Activated CD4-positive, alpha-beta T cell treated with anti-CD3 and anti-CD28 coated beads, Interleukin-2, amount 50 U/mL, for 24 hours (primary cell): ENCODE measurements at regions not wholly inside any gene's neighbourhood (a gene's known extent, or its start where the extent isn't known, plus 50 kb on each side); places are given as distances from the start of the nearest gene placed in this dataset.
"Not testable (repeated sequence)": the region's sequence is repeated elsewhere in the genome, so short reads cannot be mapped to it uniquely, and the experiment has no call there.

Experiments used
- DNase-seq, 2 donors: peaks; one replicate each; pipeline ENCODE4 v3.0.0-alpha.2; 2020; ENCODE audit warnings: low read depth in 1 of 2, low spot score in 1 of 2

GRCh38 chr2:48043131-48043700 lies 136.9 kb upstream of the FBXO11 start:
- DNase-seq, result no peak

DNA sequence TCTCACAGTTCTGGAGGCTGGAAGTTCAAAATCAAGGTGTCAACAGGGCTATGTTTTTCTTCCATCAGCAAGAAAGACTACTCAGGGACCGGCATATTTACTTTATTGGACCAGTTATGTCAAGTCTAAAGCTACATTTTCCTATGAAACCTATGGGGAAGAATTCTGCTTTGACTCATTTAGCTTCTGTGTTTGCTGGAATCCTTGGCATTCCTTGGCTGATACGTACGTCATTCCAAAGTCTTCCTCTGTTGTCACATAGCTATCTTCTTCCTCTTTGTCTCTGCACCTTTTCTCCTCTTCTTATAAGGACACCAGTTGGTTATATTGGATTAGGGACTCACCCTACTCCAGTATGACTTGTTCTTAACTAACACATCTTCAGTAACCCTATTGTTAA lies 137.4 kb upstream of the FBXO11 start:
- DNase-seq, result no peak

DNA sequence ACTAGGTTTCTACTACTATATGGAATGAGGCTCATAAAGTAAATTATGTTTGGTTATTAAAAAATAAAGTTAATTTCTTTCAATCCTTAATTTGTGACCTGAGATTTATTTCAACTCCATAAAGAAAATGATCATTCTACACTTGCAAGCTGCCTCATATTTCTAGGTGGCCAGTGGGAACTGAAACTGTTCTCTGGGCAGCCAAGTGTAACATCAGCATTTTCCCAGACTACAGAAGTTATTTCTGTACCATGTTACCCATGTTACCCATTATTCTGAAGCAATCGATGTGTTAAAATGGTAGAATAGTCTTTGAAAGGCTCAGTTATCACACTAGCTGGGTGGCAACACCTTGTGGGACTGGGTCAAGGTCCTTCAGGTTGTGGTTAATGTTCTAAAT lies 139.3 kb upstream of the FBXO11 start:
- no peak for DNase-seq

DNA sequence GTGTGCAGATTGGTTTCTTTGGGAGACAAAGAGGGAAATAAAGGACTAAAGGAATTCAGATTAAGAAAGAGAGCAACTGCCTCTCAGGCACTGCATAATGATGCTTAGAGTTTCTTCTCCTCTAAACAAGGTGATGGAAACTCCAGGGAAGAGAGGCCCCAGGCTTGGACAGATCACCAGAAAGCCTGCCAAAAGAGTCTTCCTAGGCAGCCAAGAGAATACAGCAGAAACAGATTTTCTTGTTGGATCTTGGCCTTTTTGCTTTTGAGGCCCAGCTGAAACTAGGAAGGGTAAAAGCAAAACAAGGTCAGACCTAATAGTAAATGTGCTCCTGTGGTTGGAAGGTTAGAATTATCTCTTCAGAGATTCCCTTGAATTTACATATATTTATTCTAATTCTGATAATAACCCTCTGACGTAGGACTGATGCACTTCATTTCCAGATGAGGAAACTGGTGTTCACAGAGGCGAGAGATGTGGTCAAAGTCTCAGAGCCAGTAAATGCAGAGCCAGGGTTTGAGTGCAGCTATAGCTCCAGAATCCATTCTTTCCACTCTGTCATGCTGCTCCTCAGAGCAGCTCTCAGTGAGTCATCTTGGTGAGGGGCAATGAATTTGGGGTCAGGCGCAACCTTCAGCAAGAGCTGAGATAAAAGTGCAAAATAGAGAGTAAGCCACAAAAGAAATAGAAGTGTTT lies 142.3 kb upstream of the FBXO11 start:
- DNase-seq, result no peak

DNA sequence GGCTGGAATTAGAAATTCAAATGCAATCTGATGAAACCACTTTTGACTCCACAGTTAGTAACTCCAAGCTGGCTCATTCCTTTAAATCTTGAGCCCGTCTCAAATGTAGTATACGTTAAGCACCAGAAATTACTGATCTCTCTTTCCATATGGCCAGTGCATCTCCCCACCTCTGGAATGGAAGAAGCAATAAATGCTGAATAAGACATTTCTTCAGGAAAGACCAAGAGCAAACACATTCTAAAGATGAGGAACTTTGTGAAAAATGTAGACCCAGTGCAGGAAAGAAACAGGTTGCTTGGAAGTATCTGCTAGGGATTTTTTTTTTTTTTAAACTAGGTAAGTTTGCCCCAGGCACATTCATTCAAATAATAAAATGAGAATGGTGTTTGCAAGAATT lies 143.1 kb upstream of the FBXO11 start:
- no peak for DNase-seq

DNA sequence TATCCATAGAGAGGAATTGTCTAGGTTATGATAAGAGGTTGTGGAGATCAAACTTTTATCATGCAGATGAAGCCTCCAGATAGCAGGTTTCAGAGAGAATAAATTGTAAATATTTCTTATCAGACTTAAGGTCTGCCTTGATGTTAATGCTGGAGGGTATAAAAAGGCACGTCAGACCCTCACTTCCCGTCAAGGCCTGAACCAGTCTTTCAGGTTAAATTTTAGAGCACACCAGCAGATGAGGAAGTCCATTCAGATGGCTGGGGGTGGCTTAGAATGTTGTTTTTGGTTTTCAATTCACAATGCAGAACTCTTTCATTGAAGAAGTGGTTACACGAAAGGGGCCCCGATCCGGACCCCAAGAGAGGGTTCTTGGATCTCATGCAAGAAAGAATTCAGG lies 144.4 kb upstream of the FBXO11 start:
- no peak for DNase-seq

- DNase-seq, result no peak
Observed at GRCh38 chr2:48059975-48060374, 153.7 kb upstream of the FBXO11 start.

- not testable (repeated sequence) for DNase-seq
Observed at GRCh38 chr2:48061656-48062055, 155.4 kb upstream of the FBXO11 start.

GRCh38 chr2:48065096-48065495 lies 158.8 kb upstream of the FBXO11 start:
- DNase-seq, result no peak

DNA sequence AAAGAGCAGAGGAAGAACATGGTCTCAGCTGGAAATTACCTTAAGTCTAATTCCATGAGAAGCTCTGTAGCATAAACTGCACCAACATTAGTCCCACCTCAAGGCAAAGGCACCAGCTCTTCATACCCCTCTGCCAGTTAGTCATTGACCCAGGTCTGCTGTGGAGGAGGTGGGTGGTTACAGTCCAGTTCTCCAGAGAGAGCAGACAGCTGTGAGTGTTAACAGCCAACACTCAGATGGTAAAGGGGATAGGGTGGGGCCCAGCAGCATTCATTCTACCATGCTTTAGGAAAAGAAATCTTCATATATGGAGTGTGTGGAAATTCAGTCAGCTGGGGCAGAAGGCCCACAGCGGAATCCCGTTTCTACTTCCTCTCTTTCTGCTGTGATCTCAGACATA lies 159.7 kb upstream of the FBXO11 start:
- no peak for DNase-seq

GRCh38 chr2:48069769-48070168 lies 163.5 kb upstream of the FBXO11 start:
- no peak for DNase-seq

- no peak for DNase-seq
Observed at GRCh38 chr2:48070415-48070814, 164.1 kb upstream of the FBXO11 start.

GRCh38 chr2:48072583-48072982 lies 166.3 kb upstream of the FBXO11 start:
- no peak for DNase-seq

DNA sequence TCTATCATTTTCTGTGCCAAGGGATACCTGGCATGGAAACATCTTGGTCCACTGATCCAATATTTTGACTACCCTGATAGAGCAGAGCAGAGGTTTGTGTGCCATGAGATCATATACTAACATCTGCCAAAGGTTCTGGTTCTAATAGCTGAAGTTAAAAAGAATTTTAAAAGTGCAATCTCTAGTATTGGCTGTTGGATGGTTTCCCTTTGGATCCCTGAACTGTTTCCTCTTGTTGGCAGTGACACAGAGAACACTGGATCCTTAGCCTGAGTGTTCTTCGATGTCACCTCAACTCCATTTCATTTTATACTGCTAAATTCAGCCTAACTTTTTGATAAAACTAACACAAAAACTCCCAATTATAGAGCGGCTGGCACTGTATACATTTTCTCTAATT lies 169.3 kb upstream of the FBXO11 start:
- no peak for DNase-seq

DNA sequence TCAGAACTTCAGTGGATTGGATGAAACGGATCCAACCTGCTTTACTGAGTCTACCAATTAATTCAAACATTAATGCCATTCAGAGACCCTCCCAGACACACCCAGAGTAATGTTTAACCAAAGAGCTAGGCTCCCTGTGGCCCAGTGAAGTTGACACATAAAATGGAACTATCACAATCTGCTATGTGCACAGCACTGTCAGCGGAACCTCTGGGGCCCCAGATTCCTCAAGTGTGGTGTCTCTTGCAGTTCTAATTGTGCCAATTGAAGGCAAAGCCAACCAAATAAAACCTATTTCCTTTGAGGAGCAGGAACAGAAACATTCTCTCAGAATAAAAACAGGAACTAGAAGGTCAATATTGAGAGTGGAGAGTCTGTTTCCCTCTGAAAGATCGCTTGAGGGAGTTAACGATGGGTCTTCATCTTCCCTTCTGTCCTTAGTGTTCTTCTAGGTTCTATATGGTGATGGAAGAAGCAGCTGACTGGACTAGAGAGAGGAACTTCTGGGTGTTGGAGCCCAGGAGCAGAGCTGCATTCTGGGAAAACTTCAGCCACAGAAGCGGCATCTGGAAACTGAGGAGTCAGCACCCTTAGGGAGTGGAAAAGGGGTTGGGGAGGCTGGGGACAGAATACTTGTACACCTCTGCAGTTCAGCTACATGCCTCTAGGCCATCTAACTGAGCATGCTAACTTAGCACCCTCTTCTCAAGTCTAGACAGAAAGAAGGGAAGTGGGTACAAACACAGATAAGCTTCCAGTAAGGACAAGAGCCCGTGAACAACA lies 174.4 kb upstream of the FBXO11 start:
- no peak for DNase-seq

- DNase-seq, result no peak
Observed at GRCh38 chr2:48081317-48081628, 175.0 kb upstream of the FBXO11 start.

DNA sequence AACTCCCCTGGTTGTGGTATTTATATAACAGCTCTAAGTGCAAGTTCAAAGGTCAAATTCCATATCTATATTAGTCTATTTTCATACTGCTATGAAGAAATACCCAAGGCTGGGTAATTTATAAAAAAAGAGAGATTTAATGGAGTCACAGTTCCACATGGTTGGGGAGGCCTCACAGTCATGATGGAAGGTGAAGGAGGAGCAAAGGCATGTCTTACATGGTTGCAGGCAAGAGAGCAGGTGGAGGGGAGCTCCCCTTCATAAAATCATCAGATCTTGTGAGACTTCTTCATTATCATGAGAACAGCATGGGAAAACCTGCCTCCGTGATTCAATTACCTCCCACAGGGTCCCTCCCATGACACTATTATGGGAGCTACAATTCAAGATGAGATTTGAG lies 179.6 kb upstream of the FBXO11 start:
- no peak for DNase-seq

DNA sequence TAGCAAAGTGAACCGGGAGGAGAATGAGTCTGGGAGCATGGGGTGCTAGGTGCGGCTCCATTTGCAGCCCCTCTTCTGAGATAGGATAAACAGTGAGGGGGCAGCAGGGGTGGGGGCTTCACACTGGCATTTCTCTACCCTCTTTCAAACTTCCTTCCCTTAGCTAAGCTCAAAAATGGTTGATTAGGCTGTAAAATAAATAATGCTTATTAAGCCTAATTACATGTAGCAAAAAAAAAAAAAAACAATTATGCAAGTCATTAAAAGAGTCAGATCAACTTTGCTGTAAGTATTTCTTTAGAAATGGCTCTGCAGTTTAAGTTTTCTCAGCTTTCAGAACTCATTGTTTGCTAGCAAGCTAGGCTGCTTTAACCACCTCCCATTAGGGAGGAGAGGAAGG lies 182.7 kb upstream of the FBXO11 start:
- no peak for DNase-seq

GRCh38 chr2:48089644-48090043 lies 183.3 kb upstream of the FBXO11 start:
- DNase-seq, result no peak

GRCh38 chr2:48092846-48093803 lies 186.8 kb upstream of the FBXO11 start:
- DNase-seq, result no peak

DNA sequence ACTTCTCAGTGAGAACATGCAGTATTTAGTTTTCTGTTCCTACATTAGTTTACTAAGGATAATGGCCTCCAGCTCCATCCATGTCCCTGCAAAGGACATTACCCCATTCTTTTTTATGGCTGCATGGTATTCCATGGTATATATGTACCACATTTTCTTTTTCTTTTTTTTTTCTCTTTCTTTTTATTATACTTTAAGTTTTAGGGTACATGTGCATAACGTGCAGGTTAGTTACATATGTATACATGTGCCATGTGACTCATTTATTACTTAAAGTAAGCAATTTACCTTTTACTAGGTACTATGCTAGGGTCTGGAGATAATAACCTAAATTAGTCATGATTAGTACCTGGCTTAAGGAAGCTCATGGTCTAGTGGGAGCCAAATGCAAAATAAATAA lies 190.5 kb upstream of the FBXO11 start:
- DNase-seq, result not testable (repeated sequence)

DNA sequence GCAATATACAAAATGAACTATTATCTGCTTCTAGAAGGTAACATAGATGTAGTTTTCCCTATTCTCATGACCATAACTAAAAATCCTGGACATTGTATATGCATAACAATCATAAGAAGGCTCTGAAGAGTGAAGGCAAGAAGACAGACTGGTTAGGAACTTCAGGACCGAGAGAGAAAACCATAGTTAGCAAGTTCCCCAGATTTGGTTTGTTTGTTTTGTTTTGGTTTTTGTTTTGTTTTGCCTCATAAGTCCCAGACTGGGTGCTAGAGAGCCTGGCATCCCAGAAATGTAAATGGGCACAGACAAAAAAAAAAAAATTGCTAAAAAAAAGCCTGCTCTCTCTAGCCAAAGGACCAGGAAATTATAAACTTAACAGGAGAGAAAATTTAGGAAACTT lies 192.2 kb upstream of the FBXO11 start:
- no peak for DNase-seq
